ENCODE measurements at regions not wholly inside any gene's neighbourhood (a gene's known extent, or its start where the extent isn't known, plus 50 kb on each side); places are given as distances from the start of the nearest gene placed in this dataset.

DNA sequence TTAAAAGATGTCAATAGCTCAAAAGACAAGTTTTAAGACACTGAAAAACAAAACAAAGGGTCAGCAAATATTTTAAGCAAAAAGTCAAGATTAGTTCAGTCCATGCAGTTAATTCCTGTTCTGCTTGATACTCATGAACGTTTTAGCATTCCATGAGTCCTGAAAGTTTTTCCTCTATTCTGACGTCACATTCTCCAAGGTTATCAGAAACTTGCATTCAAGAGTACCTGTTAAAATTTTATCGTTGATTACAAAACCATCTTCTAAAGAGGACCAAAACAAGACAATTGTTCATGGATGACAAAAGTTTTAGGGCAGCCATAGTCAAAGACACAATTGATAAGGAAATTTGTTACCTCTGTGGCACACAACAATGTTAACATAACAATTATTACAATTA lies 52.5 kb upstream of the VOPP1 start:
- DNase-seq (ENCODE audit: low spot score): no peak

DNA sequence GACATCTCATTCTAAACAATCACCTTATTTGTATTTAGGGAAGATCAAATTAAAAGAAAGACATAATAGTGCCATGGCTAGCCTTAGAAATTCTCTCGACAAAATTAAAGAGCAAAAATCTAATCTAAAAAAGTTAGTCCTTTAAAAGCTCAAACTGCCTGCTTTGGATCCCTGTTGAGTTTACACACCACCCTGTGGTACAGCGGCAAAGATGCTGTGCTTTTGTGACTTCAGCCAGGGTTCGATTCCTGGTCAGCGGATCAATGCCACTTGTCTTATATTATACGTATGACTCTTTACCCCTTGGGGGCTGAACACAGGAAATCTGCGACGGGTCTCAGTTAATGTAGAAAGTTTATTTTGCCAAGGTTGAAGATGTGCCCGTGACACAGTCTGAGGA lies 51.3 kb upstream of the VOPP1 start:
- no peak for DNase-seq (ENCODE audit: low spot score)

DNA sequence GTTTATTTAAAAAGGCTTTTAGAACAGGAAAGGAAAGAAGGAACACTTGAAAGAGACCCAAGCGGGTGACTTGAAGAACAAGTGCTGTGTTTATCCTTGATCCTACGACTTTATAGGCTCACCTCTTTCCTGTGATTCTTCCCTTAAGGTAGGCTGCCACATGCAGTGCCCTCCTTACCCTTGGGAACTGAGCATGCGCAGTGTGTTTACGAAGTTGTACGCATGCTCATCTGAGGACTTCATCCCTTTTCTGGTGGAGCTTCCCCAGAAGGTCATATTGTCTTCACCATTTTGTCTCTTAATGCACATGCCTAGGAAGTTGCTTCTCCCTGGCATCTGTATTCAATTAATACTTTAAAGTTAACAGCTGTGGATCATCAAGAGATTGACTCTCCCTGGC lies 49.9 kb upstream of the VOPP1 start:
- DNase-seq (ENCODE audit: low spot score): no peak

Measured in iPS-NIHi11 (cell line).